ENCODE measurements at regions not wholly inside any gene's neighbourhood (a gene's known extent, or its start where the extent isn't known, plus 50 kb on each side); places are given as distances from the start of the nearest gene placed in this dataset.
"Not testable (repeated sequence)": the region's sequence is repeated elsewhere in the genome, so short reads cannot be mapped to it uniquely, and the experiment has no call there.

GRCh38 chr2:215796140-215796855 is 217.1 kb downstream of the MREG start:
- DNase-seq, result no peak

GRCh38 chr2:215794829-215795546 is 218.4 kb downstream of the MREG start:
- DNase-seq, result no peak

GRCh38 chr2:215793747-215794595 is 219.4 kb downstream of the MREG start:
- DNase-seq, result peak in 3 of 51 donors; percentile 1 to 3 (median 2)

- no peak for DNase-seq
Measured at GRCh38 chr2:215791481-215791937, 221.8 kb downstream of the MREG start.

- no peak for DNase-seq
Measured at GRCh38 chr2:215790523-215791421, 222.6 kb downstream of the MREG start.

GRCh38 chr2:215787565-215788178 is 225.7 kb downstream of the MREG start:
- DNase-seq, result no peak

- DNase-seq, result no peak
Measured at GRCh38 chr2:215787025-215787424, 226.3 kb downstream of the MREG start.

GRCh38 chr2:215784371-215784783 is 229.0 kb downstream of the MREG start:
- no peak for DNase-seq

- not testable (repeated sequence) for DNase-seq
Measured at GRCh38 chr2:215783640-215784039, 229.7 kb downstream of the MREG start.

GRCh38 chr2:215782965-215783364 is 230.4 kb downstream of the MREG start:
- DNase-seq, result no peak

- DNase-seq, result no peak
Measured at GRCh38 chr2:215782295-215782694, 231.1 kb downstream of the MREG start.

- no peak for DNase-seq
Measured at GRCh38 chr2:215780907-215781685, 232.3 kb downstream of the MREG start.

- DNase-seq, result no peak
Measured at GRCh38 chr2:215780313-215780712, 233.0 kb downstream of the MREG start.

- DNase-seq, result no peak
Measured at GRCh38 chr2:215779912-215780311, 233.4 kb downstream of the MREG start.

- no peak for DNase-seq
Measured at GRCh38 chr2:215777465-215778044, 235.8 kb downstream of the MREG start.

GRCh38 chr2:215775106-215775505 is 238.2 kb downstream of the MREG start:
- no peak for DNase-seq

GRCh38 chr2:215773728-215774127 is 239.6 kb downstream of the MREG start:
- DNase-seq, result no peak

- no peak for DNase-seq
Measured at GRCh38 chr2:215772634-215773563, 240.5 kb downstream of the MREG start.

Measured in hypothalamus (tissue), 51 donors.